Trophoblast cell (in vitro differentiated cells and primary cell): ENCODE measurements at regions not wholly inside any gene's neighbourhood (a gene's known extent, or its start where the extent isn't known, plus 50 kb on each side); places are given as distances from the start of the nearest gene placed in this dataset.

Experiments
- DNase-seq, 2 donors: peaks; one replicate each; pipeline ENCODE4 v3.0.0-alpha.2; 2016
- H2AFZ ChIP-seq: 2 replicates; pipeline ENCODE4 v1.6.1; 2013; ENCODE audit warnings: low read length, moderate library complexity, mild to moderate bottlenecking; ENCODE audit not compliant: insufficient read depth, poor library complexity
- H2AK5ac ChIP-seq: 2 replicates; pipeline ENCODE4 v1.6.1; 2013; ENCODE audit warnings: mild to moderate bottlenecking, low read length
- H2BK120ac ChIP-seq: 2 replicates; pipeline ENCODE4 v1.6.1; 2013; ENCODE audit warnings: low read length, mild to moderate bottlenecking, moderate library complexity; ENCODE audit not compliant: insufficient read depth, poor library complexity
- H2BK12ac ChIP-seq: 2 replicates; pipeline ENCODE4 v1.6.1; 2013; ENCODE audit warnings: mild to moderate bottlenecking, low read length, moderate library complexity
- H2BK5ac ChIP-seq: 2 replicates; pipeline ENCODE4 v1.6.1; 2013; ENCODE audit warnings: low read length, low read depth, moderate library complexity, mild to moderate bottlenecking; ENCODE audit not compliant: poor library complexity
- H3K14ac ChIP-seq: 2 replicates; pipeline ENCODE4 v1.6.1; 2013; ENCODE audit warnings: mild to moderate bottlenecking, low read length
- H3K18ac ChIP-seq: 2 replicates; pipeline ENCODE4 v1.6.1; 2013; ENCODE audit warnings: mild to moderate bottlenecking, low read length
- H3K23ac ChIP-seq: 2 replicates; pipeline ENCODE4 v1.6.1; 2013; ENCODE audit warnings: low read length
- H3K27ac ChIP-seq: 2 replicates; pipeline ENCODE4 v1.5.1; 2013; ENCODE audit warnings: low read depth, mild to moderate bottlenecking, inconsistent platforms, low read length, moderate library complexity
- H3K27me3 ChIP-seq: 2 replicates; pipeline ENCODE4 v1.6.1; 2013; ENCODE audit warnings: inconsistent platforms, mild to moderate bottlenecking, low read length, moderate library complexity; ENCODE audit not compliant: insufficient read depth
- H3K36me3 ChIP-seq, 2 experiments: 1 replicate in 1 of 2; 2 replicates in 1 of 2; pipeline ENCODE4 v1.6.1; 2013; ENCODE audit warnings: low read length in 2 of 2, mild to moderate bottlenecking in 2 of 2, moderate library complexity in 1 of 2; ENCODE audit not compliant: insufficient read depth in 2 of 2, control insufficient read depth in 1 of 2
- H3K4ac ChIP-seq: 2 replicates; pipeline ENCODE4 v1.6.1; 2013; ENCODE audit warnings: low read depth, mild to moderate bottlenecking, low read length, moderate library complexity
- H3K4me1 ChIP-seq, 2 experiments: 1 replicate in 1 of 2; 2 replicates in 1 of 2; pipeline ENCODE4 v1.6.1; 2013; ENCODE audit warnings: low read length in 2 of 2, mild to moderate bottlenecking in 2 of 2, moderate library complexity in 1 of 2; ENCODE audit not compliant: insufficient read depth in 2 of 2, control insufficient read depth in 1 of 2
- H3K4me2 ChIP-seq: 2 replicates; pipeline ENCODE4 v1.6.1; 2013; ENCODE audit warnings: inconsistent platforms, mild to moderate bottlenecking, low read length, moderate library complexity
- H3K4me3 ChIP-seq: 2 replicates; pipeline ENCODE4 v1.5.1; 2013; ENCODE audit warnings: mild to moderate bottlenecking, low read depth, low read length, inconsistent platforms
- H3K79me1 ChIP-seq: one replicate; pipeline ENCODE4 v1.6.1; 2013; ENCODE audit warnings: low read length
- H3K79me2 ChIP-seq: 2 replicates; pipeline ENCODE4 v1.6.1; 2013; ENCODE audit warnings: low read length, mild to moderate bottlenecking; ENCODE audit not compliant: control insufficient read depth, insufficient read depth, poor library complexity
- H3K9ac ChIP-seq: 2 replicates; pipeline ENCODE4 v1.6.1; 2013; ENCODE audit warnings: mild to moderate bottlenecking, low read length
- H3K9me3 ChIP-seq: 2 replicates; pipeline ENCODE4 v1.6.1; 2013; ENCODE audit warnings: low read depth, mild to moderate bottlenecking, control low read depth, inconsistent platforms, low read length; ENCODE audit not compliant: insufficient read depth
- H4K12ac ChIP-seq: 2 replicates; pipeline ENCODE4 v1.6.1; 2013; ENCODE audit warnings: low read depth, mild to moderate bottlenecking, low read length, moderate library complexity
- H4K8ac ChIP-seq: 2 replicates; pipeline ENCODE4 v1.6.1; 2013; ENCODE audit warnings: low read depth, mild to moderate bottlenecking, low read length, moderate library complexity
- H4K91ac ChIP-seq: one replicate; pipeline ENCODE4 v1.6.1; 2013; ENCODE audit warnings: low read depth, mild to moderate bottlenecking, low read length, moderate library complexity
- WGBS: extraction: QIAGEN DNeasy Blood & Tissue Kit; methylation state at CpG from one replicate; pipeline ENCODE4 v1.1.7; 2013; ENCODE audit warnings: missing lambda C conversion rate; ENCODE audit not compliant: insufficient read length, insufficient coverage; ENCODE audit errors: extremely low coverage; 5-methylcytosine and 5-hydroxymethylcytosine counted together

DNA sequence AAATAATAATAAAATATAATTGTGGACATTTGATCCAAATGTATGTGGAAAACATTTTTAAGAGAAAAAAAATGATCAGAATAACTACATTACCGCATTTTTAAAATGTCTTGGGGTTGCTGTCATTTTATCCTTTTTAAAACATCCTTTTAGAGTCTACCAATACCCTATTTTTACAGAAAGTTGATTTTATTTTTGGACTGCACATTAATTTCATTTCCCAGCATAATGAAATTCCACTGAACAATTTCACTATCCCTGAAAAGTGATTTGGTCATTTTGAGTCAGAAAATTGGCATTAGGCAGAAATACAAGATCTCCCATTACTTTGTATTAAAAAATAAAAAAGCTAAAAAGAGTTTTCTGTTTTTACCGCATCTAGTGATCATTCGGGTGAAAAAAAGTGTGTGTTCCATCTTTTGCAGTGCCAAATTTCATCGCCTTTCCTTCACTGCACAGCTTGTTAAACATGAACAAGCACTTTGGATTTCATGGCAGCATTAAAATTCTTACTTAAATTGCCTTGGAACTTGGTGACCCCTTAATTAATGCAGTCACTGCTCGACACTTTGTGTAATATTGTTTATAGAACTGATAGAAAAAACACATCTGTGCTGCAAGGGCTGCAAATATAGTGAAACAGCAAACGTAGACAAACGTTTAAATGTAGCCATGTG, 611.7 kb downstream of the TSN start:
- Histone ChIP-seq H3K4me1 (no peaks in the 10 kb centered on the region), H2BK5ac (no peak overlapping the region), H3K9ac (no peak overlapping the region), H3K23ac (no peak overlapping the region), H3K27ac (no peak overlapping the region), H3K18ac (no peak overlapping the region), H4K8ac (no peak overlapping the region), H3K36me3 (no peaks in the 10 kb centered on the region), H3K79me1 (no peaks in the 10 kb centered on the region), H2BK12ac (no peak overlapping the region), H3K4me2 (no peak overlapping the region), H2AFZ (no peak overlapping the region), H4K12ac (no peak overlapping the region), H3K4me3 (no peak overlapping the region), H3K9me3 (no peaks in the 10 kb centered on the region), H2BK120ac (no peak overlapping the region), H3K4ac (no peak overlapping the region), H3K79me2 (no peaks in the 10 kb centered on the region), H3K27me3 (no peaks in the 10 kb centered on the region), H4K91ac (no peak overlapping the region), H2AK5ac (no peak overlapping the region), H3K14ac (no peak overlapping the region)
- WGBS, result no CpG with 5 or more reads among the region's 7 CpGs
- DNase-seq, result no peak

DNA sequence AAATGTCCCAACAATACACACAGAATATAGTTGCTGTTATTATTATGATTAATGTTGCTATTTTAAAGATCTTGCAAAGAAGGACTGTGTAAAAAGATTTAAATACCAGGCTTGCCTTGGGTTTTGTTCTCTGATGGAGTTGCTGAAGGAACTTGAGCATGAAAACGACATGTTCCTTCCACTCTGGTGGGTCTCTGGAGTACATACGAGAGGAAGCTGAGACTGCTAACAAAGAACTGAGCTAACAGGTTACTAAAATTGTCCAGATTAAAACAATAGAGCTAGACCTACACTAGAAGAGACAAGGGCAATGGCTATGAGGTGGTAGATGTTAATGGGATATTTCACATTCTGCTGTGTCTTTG, 612.2 kb downstream of the TSN start:
- H2BK120ac ChIP-seq, result no peak overlapping the region
- no peak overlapping the region for H2BK12ac ChIP-seq
- no peaks in the 10 kb centered on the region for H3K79me1 ChIP-seq
- H3K23ac ChIP-seq, result no peak overlapping the region
- H3K79me2 ChIP-seq, result no peaks in the 10 kb centered on the region
- H3K4me2 ChIP-seq, result no peak overlapping the region
- no peak overlapping the region for H2AK5ac ChIP-seq
- H3K4me3 ChIP-seq, result no peak overlapping the region
- no peak overlapping the region for H3K18ac ChIP-seq
- no peak overlapping the region for H4K91ac ChIP-seq
- H3K27ac ChIP-seq, result no peak overlapping the region
- WGBS, result no CpG with 5 or more reads among the region's 2 CpGs
- H3K14ac ChIP-seq, result no peak overlapping the region
- H3K9me3 ChIP-seq, result no peaks in the 10 kb centered on the region
- H4K8ac ChIP-seq, result no peak overlapping the region
- H2AFZ ChIP-seq, result no peak overlapping the region
- no peaks in the 10 kb centered on the region for H3K36me3 ChIP-seq
- no peak overlapping the region for H3K4ac ChIP-seq
- DNase-seq, result no peak
- H4K12ac ChIP-seq, result no peak overlapping the region
- H3K27me3 ChIP-seq, result no peaks in the 10 kb centered on the region
- no peak overlapping the region for H2BK5ac ChIP-seq
- no peaks in the 10 kb centered on the region for H3K4me1 ChIP-seq
- no peak overlapping the region for H3K9ac ChIP-seq

DNA sequence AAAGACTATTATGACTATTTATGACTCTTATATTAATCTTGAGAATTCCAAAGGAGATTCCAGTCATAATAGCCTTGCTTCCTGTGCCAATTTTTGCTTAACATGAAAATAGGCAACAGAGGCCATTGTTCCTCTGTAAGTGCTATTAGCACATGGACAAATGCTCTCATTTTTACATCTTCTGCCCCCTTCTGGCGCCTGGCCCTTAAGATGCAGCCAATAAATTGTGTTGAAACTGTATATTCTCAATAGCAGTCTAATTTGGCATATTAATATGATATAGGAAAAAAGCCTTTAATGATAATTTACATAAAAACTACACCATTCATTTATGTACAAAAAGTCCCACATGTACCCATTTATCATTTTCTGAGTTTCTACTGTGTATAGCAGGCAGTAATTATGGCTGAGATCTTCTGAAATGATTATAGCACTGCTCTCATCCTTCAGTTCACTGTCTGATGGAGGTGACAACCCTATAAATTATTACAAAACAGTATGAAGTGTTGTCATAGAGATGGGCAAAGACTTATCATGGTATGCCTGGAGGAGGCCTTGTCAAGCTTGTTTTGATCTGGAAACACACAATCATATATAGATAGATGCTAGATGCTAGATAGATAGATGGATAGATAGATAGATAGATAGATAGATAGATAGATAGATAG, 613.3 kb downstream of the TSN start:
- WGBS, result no CpG with 5 or more reads among the region's 1 CpG
- no peak overlapping the region for H2AFZ ChIP-seq
- H3K4me3 ChIP-seq, result no peak overlapping the region
- DNase-seq, result no peak
- H3K14ac ChIP-seq, result no peak overlapping the region
- no peak overlapping the region for H4K8ac ChIP-seq
- H2BK12ac ChIP-seq, result no peak overlapping the region
- H2AK5ac ChIP-seq, result no peak overlapping the region
- no peaks in the 10 kb centered on the region for H3K4me1 ChIP-seq
- H3K79me2 ChIP-seq, result no peaks in the 10 kb centered on the region
- no peak overlapping the region for H4K12ac ChIP-seq
- no peak overlapping the region for H3K4me2 ChIP-seq
- no peak overlapping the region for H3K9ac ChIP-seq
- H3K9me3 ChIP-seq, result no peaks in the 10 kb centered on the region
- H3K79me1 ChIP-seq, result no peaks in the 10 kb centered on the region
- no peak overlapping the region for H2BK120ac ChIP-seq
- H3K4ac ChIP-seq, result no peak overlapping the region
- H3K36me3 ChIP-seq, result no peaks in the 10 kb centered on the region
- no peaks in the 10 kb centered on the region for H3K27me3 ChIP-seq
- H3K27ac ChIP-seq, result no peak overlapping the region
- H3K23ac ChIP-seq, result no peak overlapping the region
- no peak overlapping the region for H3K18ac ChIP-seq
- H4K91ac ChIP-seq, result no peak overlapping the region
- no peak overlapping the region for H2BK5ac ChIP-seq

DNA sequence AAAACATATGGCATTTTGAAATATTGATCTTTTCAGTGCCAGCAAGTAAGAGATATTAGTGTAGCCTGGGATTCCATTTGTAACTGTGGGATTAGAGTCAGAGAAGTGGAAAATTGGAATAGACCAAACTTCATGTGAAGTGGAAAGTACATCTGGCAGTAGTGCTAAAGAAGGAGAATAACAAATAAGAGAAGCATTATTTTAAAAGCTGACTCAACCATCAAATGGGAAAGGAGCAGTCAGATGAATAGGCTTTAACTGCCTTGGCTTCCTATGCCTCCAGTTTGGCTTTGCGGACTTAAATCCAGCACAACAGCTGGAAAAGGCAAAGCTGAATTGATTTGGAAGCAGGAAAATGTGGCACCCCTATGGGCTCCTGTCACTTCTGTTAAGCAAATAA, 623.1 kb downstream of the TSN start:
- WGBS, result no CpG with 5 or more reads among the region's 1 CpG
- H2BK5ac ChIP-seq, result no peak overlapping the region

More for the DNA sequence above, 623.1 kb downstream of the TSN start:
- no peak overlapping the region for H3K27ac ChIP-seq
- no peak overlapping the region for H3K18ac ChIP-seq
- no peak overlapping the region for H2AK5ac ChIP-seq
- no peak overlapping the region for H3K4me2 ChIP-seq
- H3K79me2 ChIP-seq, result no peaks in the 10 kb centered on the region
- no peak overlapping the region for H2AFZ ChIP-seq
- H3K27me3 ChIP-seq, result no peaks in the 10 kb centered on the region
- H3K23ac ChIP-seq, result no peak overlapping the region
- DNase-seq, result no peak
- H3K79me1 ChIP-seq, result no peaks in the 10 kb centered on the region
- H3K14ac ChIP-seq, result no peak overlapping the region
- H3K36me3 ChIP-seq, result no peaks in the 10 kb centered on the region
- H2BK12ac ChIP-seq, result no peak overlapping the region
- H3K4me3 ChIP-seq, result no peak overlapping the region
- H3K4me1 ChIP-seq, result no peaks in the 10 kb centered on the region
- no peak overlapping the region for H3K4ac ChIP-seq
- H2BK120ac ChIP-seq, result no peak overlapping the region
- no peak overlapping the region for H4K8ac ChIP-seq
- no peak overlapping the region for H4K12ac ChIP-seq
- no peaks in the 10 kb centered on the region for H3K9me3 ChIP-seq
- H4K91ac ChIP-seq, result no peak overlapping the region
- H3K9ac ChIP-seq, result no peak overlapping the region
